IMR-90 (cell line): ENCODE measurements at regions not wholly inside any gene's neighbourhood (a gene's known extent, or its start where the extent isn't known, plus 50 kb on each side); places are given as distances from the start of the nearest gene placed in this dataset.
A peak's percentile ranks its signal among the peaks of the same experiment; 100 is the strongest.
"Not testable (repeated sequence)": the region's sequence is repeated elsewhere in the genome, so short reads cannot be mapped to it uniquely, and the experiment has no call there.

Source experiments
- ATAC-seq: fragments of 200-7000 bp; cut with Tn5 transposase; 2 replicates; pipeline ENCODE4 v1.9.1; 2020; ENCODE audit warnings: low read depth, mild to moderate bottlenecking, moderate library complexity
- BruUV-seq: library from RNA; stranded (reverse); fragments of 400-500 nt; replicated peaks from 2 replicates; lab custom pipeline; 2021; lab: Mats Ljungman, UMichigan
- CTCF ChIA-PET: fragments of 300-600 bp; formaldehyde crosslinking; extraction: SDS; loops from one replicate; lab custom pipeline; 2021; ENCODE audit warnings: antibody characterized with exemption; lab: Yijun Ruan, JAX
- POLR2A ChIA-PET: fragments of 300-600 bp; sonication (Branson Sonifier 250); formaldehyde crosslinking; loops from one replicate; lab custom pipeline; 2022; ENCODE audit warnings: antibody characterized with exemption; ENCODE audit not compliant: unreplicated experiment; lab: Charles Lee
- DNase-seq: peaks from one replicate; pipeline ENCODE4 v3.0.0; 2013
- H2AFZ ChIP-seq: replicated peaks from 2 replicates; pipeline ENCODE3; 2013; ENCODE audit warnings: low read length, mild to moderate bottlenecking; ENCODE audit not compliant: poor library complexity
- H2AK5ac ChIP-seq: 2 replicates; pipeline ENCODE4 v1.6.1; 2013; ENCODE audit warnings: low read depth, low read length, inconsistent platforms
- H2AK9ac ChIP-seq: replicated peaks from 2 replicates; pipeline ENCODE3; 2013; ENCODE audit warnings: mild to moderate bottlenecking, low read depth, low read length, moderate library complexity; ENCODE audit not compliant: poor library complexity
- H2BK120ac ChIP-seq: 2 replicates; pipeline ENCODE4 v1.6.1; 2013; ENCODE audit warnings: low read depth, low read length, inconsistent platforms
- H2BK15ac ChIP-seq: 3 replicates; pipeline ENCODE4 v1.6.1; 2013; ENCODE audit warnings: low read depth, low read length, inconsistent platforms
- H2BK20ac ChIP-seq: 2 replicates; pipeline ENCODE4 v1.6.1; 2013; ENCODE audit warnings: low read depth, mild to moderate bottlenecking, inconsistent platforms, low read length, moderate library complexity
- H2BK5ac ChIP-seq: 2 replicates; pipeline ENCODE4 v1.6.1; 2013; ENCODE audit warnings: mild to moderate bottlenecking, low read depth, low read length, inconsistent platforms; ENCODE audit not compliant: poor library complexity, severe bottlenecking
- H3K14ac ChIP-seq: replicated peaks from 2 replicates; pipeline ENCODE4 v1.6.1; 2013; ENCODE audit warnings: low read depth, low read length, inconsistent platforms
- H3K18ac ChIP-seq: 2 replicates; pipeline ENCODE4 v1.6.1; 2013; ENCODE audit warnings: low read depth, low read length, control low read depth
- H3K23ac ChIP-seq: 2 replicates; pipeline ENCODE4 v1.6.1; 2013; ENCODE audit warnings: low read depth, low read length, inconsistent platforms
- H3K27ac ChIP-seq: 2 replicates; pipeline ENCODE4 v1.5.1; 2013; ENCODE audit warnings: mild to moderate bottlenecking, control low read depth, low read length; ENCODE audit not compliant: insufficient read depth
- H3K27me3 ChIP-seq: 2 replicates; pipeline ENCODE4 v1.6.1; 2013; ENCODE audit warnings: low read length; ENCODE audit not compliant: control insufficient read depth, insufficient read depth
- H3K36me3 ChIP-seq: 2 replicates; pipeline ENCODE4 v1.6.1; 2013; ENCODE audit warnings: low read length, mixed read lengths; ENCODE audit not compliant: control insufficient read depth, insufficient read depth
- H3K4ac ChIP-seq: 2 replicates; pipeline ENCODE4 v1.6.1; 2013; ENCODE audit warnings: low read depth, low read length, inconsistent platforms
- H3K4me1 ChIP-seq: 2 replicates; pipeline ENCODE4 v1.6.1; 2013; ENCODE audit warnings: low read length, mixed read lengths; ENCODE audit not compliant: control insufficient read depth, insufficient read depth
- H3K4me2 ChIP-seq: 2 replicates; pipeline ENCODE4 v1.6.1; 2013; ENCODE audit warnings: low read depth, mild to moderate bottlenecking, control low read depth, low read length, moderate library complexity
- H3K4me3 ChIP-seq: 2 replicates; pipeline ENCODE4 v1.5.1; 2013; ENCODE audit warnings: low read depth, mild to moderate bottlenecking, control low read depth, low read length, moderate library complexity; ENCODE audit not compliant: insufficient read depth
- H3K56ac ChIP-seq: 2 replicates; pipeline ENCODE4 v1.6.1; 2013; ENCODE audit warnings: low read length, inconsistent platforms; ENCODE audit not compliant: insufficient read depth; ENCODE audit errors: extremely low read depth
- H3K79me1 ChIP-seq, 2 experiments: 2 replicates each; pipeline ENCODE4 v1.6.1; 2013; ENCODE audit warnings: low read length in 2 of 2, inconsistent platforms in 1 of 2, low read depth in 1 of 2
- H3K9ac ChIP-seq: 2 replicates; pipeline ENCODE4 v1.6.1; 2013; ENCODE audit warnings: low read depth, low read length, control low read depth
- H3K9me1 ChIP-seq: 2 replicates; pipeline ENCODE4 v1.6.1; 2013; ENCODE audit warnings: low read length, inconsistent platforms; ENCODE audit not compliant: insufficient read depth
- H3K9me3 ChIP-seq: 2 replicates; pipeline ENCODE4 v1.6.1; 2013; ENCODE audit warnings: low read length; ENCODE audit not compliant: control insufficient read depth, insufficient read depth
- H4K20me1 ChIP-seq: 2 replicates; pipeline ENCODE4 v1.6.1; 2013; ENCODE audit warnings: low read length, inconsistent platforms; ENCODE audit not compliant: insufficient read depth
- H4K5ac ChIP-seq: 2 replicates; pipeline ENCODE4 v1.6.1; 2013; ENCODE audit warnings: mild to moderate bottlenecking, low read depth, low read length, control low read depth
- H4K8ac ChIP-seq, 2 experiments: 2 replicates each; pipeline ENCODE4 v1.6.1; 2013; ENCODE audit warnings: low read depth in 2 of 2, low read length in 2 of 2, control low read depth in 1 of 2, inconsistent platforms in 1 of 2
- H4K91ac ChIP-seq: 2 replicates; pipeline ENCODE4 v1.6.1; 2013; ENCODE audit warnings: low read depth, low read length, inconsistent platforms; ENCODE audit not compliant: insufficient read depth
- BHLHE40 ChIP-seq: fragments of 150-350 bp; IDR thresholded peaks from 2 replicates; pipeline ENCODE4 v1.6.1; 2016; ENCODE audit warnings: mild to moderate bottlenecking, low read depth, low read length
- CEBPB ChIP-seq: IDR thresholded peaks from 2 replicates; pipeline ENCODE4 v1.6.1; 2012; ENCODE audit warnings: low read depth, low read length, improper control_type of control experiment
- WGBS, 2 experiments: methylation state at CpG; one replicate each; pipeline versions ENCODE4 v1.1.5 to v1.1.7; 2013; ENCODE audit warnings: missing lambda C conversion rate in 2 of 2; ENCODE audit not compliant: insufficient read length in 1 of 2; ENCODE audit errors: extremely low coverage in 2 of 2; 5-methylcytosine and 5-hydroxymethylcytosine counted together
- dilution Hi-C: fragments of 300-500 bp; cut with HindIII; formaldehyde crosslinking; loops from one replicate; pipeline ENCODE4 v1.14.3; 2018; ENCODE audit warnings: low sequenced_read_pairs; ENCODE audit not compliant: unreplicated experiment
- in situ Hi-C: fragments of 300-500 bp; cut with MboI; formaldehyde crosslinking; loops from 3 replicates; pipeline ENCODE4 v1.14.3; 2019; ENCODE audit warnings: low sequenced_read_pairs, inconsistent platforms, mixed read lengths
- intact Hi-C: fragments of 100-400 bp; cut with micrococcal nuclease; formaldehyde crosslinking; loops from 2 replicates; pipeline ENCODE4 v1.10.0; 2022

DNA sequence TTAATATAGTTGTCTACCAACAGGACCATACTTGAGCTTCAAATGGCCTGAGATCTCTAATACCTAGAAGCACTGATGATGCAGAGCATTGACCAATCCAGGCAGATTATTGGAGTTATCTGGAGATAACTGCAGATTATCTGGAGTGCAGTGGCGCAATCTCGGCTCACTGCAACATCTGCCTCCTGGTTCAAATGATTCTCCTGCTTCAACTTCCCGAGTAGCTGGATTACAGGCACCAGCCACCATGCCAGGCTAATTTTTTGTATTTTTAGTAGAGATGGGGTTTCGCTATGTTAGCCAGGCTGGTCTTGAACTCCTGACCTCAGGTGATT, 1225.4 kb upstream of the ZEB2 start:
- Histone ChIP-seq H2BK20ac (peak overlapping the region; percentile 62; the same call in 1 of the 2 replicates), H2BK120ac (0 out of 2 replicates have a peak overlapping the region, but pooled peaks have one; percentile 39), H2BK5ac (peak overlapping the region; percentile 20), H3K4ac (peak overlapping the region; percentile 57; the same call in 1 of the 2 replicates)
- H2AK5ac ChIP-seq, H4K20me1 ChIP-seq, H4K8ac ChIP-seq, POLR2A ChIA-PET, dilution Hi-C loops, H3K23ac ChIP-seq, H3K9me3 ChIP-seq, DNase-seq, H3K18ac ChIP-seq, H2AFZ ChIP-seq, H3K9ac ChIP-seq, H4K5ac ChIP-seq, H3K4me3 ChIP-seq, H2BK15ac ChIP-seq, H3K14ac ChIP-seq, H3K27ac ChIP-seq, ATAC-seq, in situ Hi-C loops, H3K56ac ChIP-seq, H3K4me2 ChIP-seq, H2AK9ac ChIP-seq, H3K9me1 ChIP-seq, H4K91ac ChIP-seq, H3K79me1 ChIP-seq, H3K27me3 ChIP-seq, CTCF ChIA-PET, H3K36me3 ChIP-seq, H3K4me1 ChIP-seq, BruUV-seq: not testable (repeated sequence)
- intact Hi-C loops = loop anchor here (5.0 kb wide), 1 partner anchor 588 kb away; no protein-coding TSS in a partner anchor
- 0 out of 2 replicates have a peak, but pooled peaks have one; percentile 0 for TF ChIP-seq BHLHE40
- peak; percentile 84 for TF ChIP-seq CEBPB
- no CpG with 5 or more reads among the region's 4 CpGs for WGBS, 2 experiments
